H1 (cell line): ENCODE measurements at regions not wholly inside any gene's neighbourhood (a gene's known extent, or its start where the extent isn't known, plus 50 kb on each side); places are given as distances from the start of the nearest gene placed in this dataset.

ENCODE experiments used
- GTF2F1 ChIP-seq: IDR thresholded peaks from 2 replicates; pipeline ENCODE4 v1.6.1; 2012; ENCODE audit warnings: low read depth, low read length, improper control_type of control experiment, borderline replicate concordance

DNA sequence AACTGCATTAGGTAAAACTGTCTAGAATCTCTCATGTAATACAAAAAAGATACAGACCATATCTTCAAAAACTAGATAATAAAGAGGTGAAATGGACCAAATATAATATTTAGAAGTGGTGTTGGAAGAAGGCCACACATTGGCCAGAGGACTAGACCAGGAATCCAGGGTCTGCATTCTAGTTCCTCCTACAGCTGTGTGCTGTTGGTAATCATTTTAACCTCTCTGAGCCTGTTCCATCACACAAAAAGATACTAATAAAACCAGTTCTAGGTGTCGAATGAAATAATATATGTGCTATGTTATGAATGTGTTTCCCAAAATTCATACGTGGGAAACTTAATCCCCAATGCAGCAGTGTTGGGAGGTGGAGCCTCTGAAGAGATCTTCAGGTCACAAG lies 111.6 kb upstream of the RREB1 start (continued):
- no peak for TF ChIP-seq GTF2F1
